GM19397 (cell line): ENCODE measurements at regions not wholly inside any gene's neighbourhood (a gene's known extent, or its start where the extent isn't known, plus 50 kb on each side); places are given as distances from the start of the nearest gene placed in this dataset.
A peak's percentile ranks its signal among the peaks of the same experiment; 100 is the strongest.

Experiments
- ATAC-seq: cut with Tn5 transposase; IDR thresholded peaks from one replicate; pipeline ENCODE4 v1.9.1; 2021; ENCODE audit warnings: mild to moderate bottlenecking, moderate library complexity; ENCODE audit not compliant: unreplicated experiment

DNA sequence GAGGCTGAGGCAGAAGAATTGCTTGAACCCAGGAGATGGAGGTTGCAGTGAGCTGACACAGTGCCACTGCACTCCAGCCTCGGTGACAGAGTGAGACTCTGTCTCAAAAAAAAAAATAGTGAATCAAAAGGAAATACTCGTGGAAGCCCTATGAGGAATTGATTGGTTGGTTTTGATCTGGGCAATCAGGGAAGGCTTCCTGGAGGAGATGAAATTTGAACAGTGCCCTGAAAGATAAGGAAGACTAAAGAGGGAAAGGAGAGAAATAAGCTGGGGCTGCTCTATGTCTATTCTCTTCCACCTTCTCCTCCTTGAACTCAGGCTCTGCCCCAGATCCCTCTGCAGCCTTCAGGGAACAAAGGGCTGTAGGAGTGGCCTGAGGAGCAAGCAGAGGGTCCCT lies 54.1 kb downstream of the IRF2BPL start:
- ATAC-seq, result no peak

GRCh38 chr14:76971549-76971948 lies 57.0 kb downstream of the IRF2BPL start:
- ATAC-seq, result no peak

GRCh38 chr14:76968621-76969063 lies 59.9 kb downstream of the IRF2BPL start:
- ATAC-seq, result no peak

DNA sequence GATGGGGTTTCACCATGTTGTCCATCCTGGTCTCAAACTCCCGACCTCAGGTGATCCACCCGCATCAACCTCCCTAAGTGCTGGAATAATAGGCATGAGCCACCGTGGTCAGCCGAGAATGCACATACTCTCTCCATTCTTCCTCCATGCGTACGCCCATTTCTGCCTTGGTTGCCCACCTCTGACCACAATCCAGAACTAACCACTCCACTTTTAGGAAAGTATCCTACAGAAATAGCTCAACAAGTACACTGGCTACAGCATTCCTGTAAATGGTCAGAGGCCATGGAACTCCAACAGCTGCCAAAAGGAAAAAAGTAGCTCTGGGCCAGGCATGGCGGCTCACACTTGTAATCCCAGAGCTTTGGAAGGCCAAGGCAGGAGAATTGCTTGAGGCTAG lies 60.7 kb downstream of the IRF2BPL start:
- ATAC-seq, result no peak

GRCh38 chr14:76965232-76965631 lies 63.3 kb downstream of the IRF2BPL start:
- ATAC-seq, result no peak

DNA sequence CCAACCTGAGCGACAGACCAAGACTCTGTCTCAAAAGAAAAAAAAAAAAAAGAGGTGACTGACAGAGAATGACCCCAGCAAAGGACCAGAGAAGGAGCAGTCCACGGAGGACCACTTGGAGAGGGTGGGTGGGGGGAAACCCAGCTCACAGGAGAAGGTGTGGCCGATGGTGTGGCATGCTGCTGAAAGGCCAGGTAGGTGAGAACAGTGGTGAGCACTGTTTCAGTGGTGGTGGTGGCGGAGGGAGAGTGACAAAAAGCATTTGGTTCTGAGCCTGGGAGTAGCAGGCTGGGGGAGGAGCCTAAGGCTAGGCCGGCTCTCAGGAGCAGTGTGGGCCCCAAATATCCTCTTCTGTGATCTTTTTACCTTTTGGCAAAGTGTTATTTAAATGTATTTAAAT lies 63.8 kb downstream of the IRF2BPL start:
- ATAC-seq, result no peak

GRCh38 chr14:76963372-76963771 lies 65.1 kb downstream of the IRF2BPL start:
- no peak for ATAC-seq

DNA sequence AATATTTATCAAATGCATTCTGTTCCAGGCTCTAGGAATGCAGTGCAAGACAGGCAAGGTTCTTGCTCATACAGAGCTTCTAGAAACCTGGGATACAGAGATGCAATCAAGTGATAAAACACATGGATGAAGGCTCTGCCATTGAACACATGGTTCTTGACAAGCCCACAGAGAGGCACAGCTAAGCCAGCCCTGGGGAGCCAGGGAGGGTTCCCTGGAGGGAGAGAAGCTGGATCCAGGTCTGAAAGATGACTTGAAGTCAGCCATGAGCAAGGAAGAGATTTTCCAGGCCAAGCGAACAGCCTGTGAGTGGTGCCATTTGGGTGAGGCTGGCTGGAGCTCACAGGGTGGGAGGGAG lies 66.2 kb downstream of the IRF2BPL start:
- ATAC-seq, result no peak

DNA sequence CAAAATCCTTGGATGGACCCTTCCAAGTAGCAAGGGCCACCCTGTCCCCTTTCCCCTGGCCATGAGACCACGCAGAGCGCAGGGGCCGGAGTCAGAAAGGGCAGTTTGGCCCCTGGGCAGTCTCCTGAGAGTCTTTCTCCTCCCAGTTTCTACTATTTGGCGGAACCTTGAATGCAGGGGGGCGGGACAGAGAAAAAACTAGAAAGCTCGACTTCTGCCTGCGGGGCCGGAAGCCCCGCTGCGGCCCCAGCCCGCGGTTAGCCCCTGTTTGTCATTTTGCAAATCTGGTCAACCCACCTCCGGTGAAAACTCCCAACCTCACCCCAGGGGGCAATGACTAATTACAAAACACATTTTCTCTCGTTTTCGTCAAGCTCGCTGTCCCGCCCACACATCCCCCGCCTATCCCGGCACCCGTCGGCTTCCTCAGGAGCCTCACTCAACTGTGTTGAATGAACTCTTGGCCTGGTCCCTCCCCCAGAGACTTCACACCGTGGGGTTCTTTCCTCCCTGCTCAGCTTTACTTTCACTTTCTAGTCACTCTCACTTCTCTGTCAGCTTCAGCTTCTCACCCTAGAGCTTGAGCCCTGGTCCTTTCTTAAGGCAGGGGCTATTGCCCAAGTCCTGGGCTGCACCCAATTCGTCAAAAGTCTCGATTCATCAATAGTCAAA lies 66.7 kb downstream of the IRF2BPL start:
- peak; percentile 81 for ATAC-seq

- ATAC-seq, result peak; percentile 22
Observed at GRCh38 chr14:76958980-76959710, 69.4 kb downstream of the IRF2BPL start.

GRCh38 chr14:76958020-76958979 lies 70.2 kb downstream of the IRF2BPL start:
- no peak for ATAC-seq

GRCh38 chr14:76957224-76957891 lies 71.2 kb downstream of the IRF2BPL start:
- no peak for ATAC-seq

- ATAC-seq, result peak; percentile 46
Observed at GRCh38 chr14:76956316-76957090, 72.0 kb downstream of the IRF2BPL start.

GRCh38 chr14:76955575-76956315 lies 72.8 kb downstream of the IRF2BPL start:
- peak; percentile 26 for ATAC-seq

DNA sequence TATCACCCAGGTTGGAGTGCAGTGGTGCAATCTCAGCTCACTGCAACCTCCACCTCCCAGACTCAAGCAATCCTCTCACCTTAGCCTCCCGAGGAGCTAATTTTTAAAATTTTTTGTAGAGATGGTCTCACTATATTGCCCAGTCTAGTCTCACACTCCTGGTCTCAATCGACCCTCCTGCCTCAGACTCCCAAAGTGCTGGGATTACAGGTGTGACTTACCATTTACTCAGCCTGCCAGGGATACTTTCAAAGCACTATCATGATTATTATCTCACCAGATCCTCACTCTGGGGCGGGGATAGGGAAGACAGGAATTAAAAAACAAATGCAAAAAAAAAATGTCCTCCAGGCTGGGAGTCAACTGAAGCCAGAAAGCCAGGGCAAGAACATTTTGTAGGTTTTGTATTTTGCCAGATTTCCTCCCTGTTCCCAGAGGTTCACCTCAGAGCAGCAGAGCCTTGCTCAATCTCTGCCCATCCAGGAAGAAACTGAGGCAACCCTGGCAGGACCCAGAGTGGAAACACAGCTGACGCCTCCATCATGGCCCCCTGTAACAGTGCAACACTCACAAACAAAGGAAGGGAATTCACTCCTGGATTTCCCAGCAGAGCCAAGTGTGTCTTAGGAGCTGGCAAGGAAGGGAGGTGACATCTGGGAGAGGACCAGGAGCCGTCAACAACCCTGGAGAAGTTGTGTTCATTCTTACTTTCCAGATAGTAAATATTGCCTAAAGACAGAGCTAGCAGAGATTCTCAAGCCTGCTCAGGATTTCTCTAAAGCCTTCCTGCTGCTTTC lies 73.9 kb downstream of the IRF2BPL start:
- ATAC-seq, result no peak

GRCh38 chr14:76953311-76953945 lies 75.1 kb downstream of the IRF2BPL start:
- ATAC-seq, result no peak

DNA sequence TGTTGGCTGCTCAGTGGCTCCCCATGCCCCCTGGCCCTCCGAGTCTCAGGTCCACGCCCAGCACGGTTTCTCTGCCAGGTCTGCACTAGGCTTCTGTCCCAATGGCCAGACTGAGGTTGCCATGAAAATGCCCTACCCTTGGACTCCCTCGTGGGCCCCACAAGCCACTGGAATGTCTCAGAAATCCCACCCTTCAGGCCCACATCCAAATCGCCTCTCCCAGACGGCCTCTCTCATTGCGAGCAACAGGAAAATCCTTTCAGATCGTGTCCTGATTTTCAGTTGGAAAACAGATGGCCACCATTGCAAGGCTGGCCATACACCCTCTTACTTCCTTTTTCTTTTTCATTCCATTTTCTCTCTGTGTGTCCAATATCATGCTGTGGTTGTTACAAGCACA lies 77.3 kb downstream of the IRF2BPL start:
- no peak for ATAC-seq
